Panc1 (cell line): ENCODE measurements at regions not wholly inside any gene's neighbourhood (a gene's known extent, or its start where the extent isn't known, plus 50 kb on each side); places are given as distances from the start of the nearest gene placed in this dataset.

Source experiments
- ATAC-seq: fragments of 200-7000 bp; cut with Tn5 transposase; 2 replicates; pipeline ENCODE4 v1.9.1; 2020; ENCODE audit warnings: mild to moderate bottlenecking, moderate library complexity
- BruUV-seq: library from RNA; stranded (reverse); fragments of 400-500 nt; replicated peaks from 2 replicates; lab custom pipeline; 2021; lab: Mats Ljungman, UMichigan
- CTCF ChIA-PET: fragments of 300-600 bp; sonication (Branson Sonifier 250); formaldehyde crosslinking; loops from one replicate; lab custom pipeline; 2022; ENCODE audit warnings: antibody characterized with exemption; lab: Charles Lee
- POLR2A ChIA-PET: fragments of 300-600 bp; sonication (Branson Sonifier 250); formaldehyde crosslinking; loops from one replicate; lab custom pipeline; 2022; ENCODE audit warnings: antibody characterized with exemption; lab: Charles Lee
- DNase-seq: peaks from one replicate; pipeline ENCODE4 v3.0.0-alpha.2; 2010; ENCODE audit warnings: low read depth, low spot score
- H3K27ac ChIP-seq: 2 replicates; pipeline ENCODE4 v1.5.1; 2011; ENCODE audit warnings: mild to moderate bottlenecking, low read length, inconsistent platforms
- H3K27me3 ChIP-seq: fragments of 200-500 bp; sonication (Bioruptor generic); 2 replicates; pipeline ENCODE4 v1.6.0; 2014; ENCODE audit warnings: low read length, inconsistent platforms; ENCODE audit not compliant: control insufficient read depth, insufficient read depth
- H3K36me3 ChIP-seq: fragments of 200-500 bp; sonication (Bioruptor generic); 2 replicates; pipeline ENCODE4 v1.5.1; 2014; ENCODE audit warnings: inconsistent platforms, mild to moderate bottlenecking, low read length, moderate library complexity; ENCODE audit not compliant: control insufficient read depth, insufficient read depth
- H3K4me1 ChIP-seq: 2 replicates; pipeline ENCODE4 v1.5.1; 2011; ENCODE audit warnings: inconsistent platforms, mild to moderate bottlenecking, low read length, moderate library complexity; ENCODE audit not compliant: control insufficient read depth, insufficient read depth
- H3K4me3 ChIP-seq, 2 experiments: 2 replicates each; pipeline ENCODE4 v1.5.1; 2011 to 2012; ENCODE audit warnings: low read depth in 2 of 2, low read length in 2 of 2, mild to moderate bottlenecking in 2 of 2, inconsistent platforms in 1 of 2, moderate library complexity in 1 of 2
- H3K9me3 ChIP-seq: fragments of 200-500 bp; sonication (Bioruptor generic); 2 replicates; pipeline ENCODE4 v1.5.1; 2014; ENCODE audit warnings: low read depth, mild to moderate bottlenecking, inconsistent platforms, low read length, moderate library complexity; ENCODE audit not compliant: control insufficient read depth, insufficient read depth
- CTCF ChIP-seq: fragments of 450-650 bp; IDR thresholded peaks from 2 replicates; pipeline ENCODE4 v1.5.1; 2017; ENCODE audit warnings: mild to moderate bottlenecking
- POLR2AphosphoS5 ChIP-seq: IDR thresholded peaks from 2 replicates; pipeline ENCODE4 v1.6.1; 2012; ENCODE audit warnings: mild to moderate bottlenecking, low read depth, low read length, moderate library complexity
- REST ChIP-seq, 2 experiments: IDR thresholded peaks; 2 replicates each; pipeline ENCODE4 v1.6.1; 2011 to 2012; ENCODE audit warnings: low read depth in 2 of 2, control low read depth in 1 of 2, low read length in 1 of 2, mild to moderate bottlenecking in 1 of 2, moderate library complexity in 1 of 2; ENCODE audit not compliant: insufficient read depth in 1 of 2
- SIN3A ChIP-seq: IDR thresholded peaks from 2 replicates; pipeline ENCODE4 v1.6.1; 2012; ENCODE audit warnings: low read depth, mild to moderate bottlenecking, low read length, moderate library complexity, borderline replicate concordance; ENCODE audit not compliant: insufficient read depth
- TCF7L2 ChIP-seq: IDR thresholded peaks from 2 replicates; pipeline ENCODE4 v1.6.1; 2011; ENCODE audit warnings: mild to moderate bottlenecking, low read depth, low read length, inconsistent platforms
- in situ Hi-C: cut with HindIII; loops from 2 replicates; pipeline ENCODE4 v1.10.0; 2016; ENCODE audit warnings: low sequenced_read_pairs, low pct_unique_long_range_greater_than_20kb
- intact Hi-C: fragments of 100-400 bp; cut with micrococcal nuclease; formaldehyde crosslinking; loops from one replicate; pipeline ENCODE4 v1.10.0; 2022; ENCODE audit not compliant: unreplicated experiment

GRCh38 chr7:106606120-106606519 lies 54.8 kb downstream of the CCDC71L start:
- Histone ChIP-seq H3K36me3 (no peaks in the 10 kb centered on the region), H3K4me1 (no peaks in the 10 kb centered on the region), H3K9me3 (no peaks in the 10 kb centered on the region), H3K27me3 (no peaks in the 10 kb centered on the region), H3K27ac (no peak overlapping the region), H3K4me3 (no peak overlapping the region)
- ATAC-seq = no peak
- CTCF ChIA-PET = no interaction called here
- BruUV-seq = no TSS peak
- POLR2A ChIA-PET = no interaction called here
- intact Hi-C loops (no loop called here), in situ Hi-C loops (no loop called here)
- no peak for DNase-seq
- TF ChIP-seq TCF7L2 (no peak), CTCF (no peak), REST (IDR thresholded peaks at IDR 0.05; ENCODE audit: insufficient read depth in 1 of 2, low read depth in 2 of 2, low read length in 1 of 2) (no peak), SIN3A (no peak), POLR2AphosphoS5 (no peak)

GRCh38 chr7:106604971-106605370 lies 56.0 kb downstream of the CCDC71L start:
- ChIA-PET CTCF (no interaction called here), POLR2A (no interaction called here)
- no peaks in the 10 kb centered on the region for H3K4me1 ChIP-seq
- ATAC-seq (no peak), DNase-seq (no peak)
- in situ Hi-C loops (no loop called here), intact Hi-C loops (no loop called here)
- H3K36me3 ChIP-seq = no peaks in the 10 kb centered on the region
- no peak overlapping the region for H3K4me3 ChIP-seq
- no peaks in the 10 kb centered on the region for H3K9me3 ChIP-seq
- no TSS peak for BruUV-seq
- no peaks in the 10 kb centered on the region for H3K27me3 ChIP-seq
- H3K27ac ChIP-seq = no peak overlapping the region
- TF ChIP-seq TCF7L2 (no peak), REST (IDR thresholded peaks at IDR 0.05; ENCODE audit: insufficient read depth in 1 of 2, low read depth in 2 of 2, low read length in 1 of 2) (no peak), SIN3A (no peak), POLR2AphosphoS5 (no peak), CTCF (no peak)
